ENCODE measurements at regions not wholly inside any gene's neighbourhood (a gene's known extent, or its start where the extent isn't known, plus 50 kb on each side); places are given as distances from the start of the nearest gene placed in this dataset.

GRCh38 chr13:109537584-109537983, 248.8 kb downstream of the IRS2 start:
- Histone ChIP-seq H3K36me3 (ENCODE audit: control insufficient read depth, insufficient read depth, low read length) (no peaks in the 10 kb centered on the region), H3K27ac (ENCODE audit: insufficient read depth, low read length) (no peak overlapping the region), H3K14ac (replicated peaks; ENCODE audit: low read depth, low read length) (no peak overlapping the region), H3K4me3 (ENCODE audit: insufficient read depth, low read depth, low read length) (no peak overlapping the region), H3K9me1 (ENCODE audit: insufficient read depth, low read length) (no peaks in the 10 kb centered on the region), H3K9ac (ENCODE audit: low read depth, low read length) (no peak overlapping the region), H2BK5ac (ENCODE audit: low read depth, low read length, poor library complexity, severe bottlenecking) (no peak overlapping the region), H2AK9ac (replicated peaks; ENCODE audit: low read depth, low read length, poor library complexity) (no peak overlapping the region), H2BK120ac (ENCODE audit: low read depth, low read length) (no peak overlapping the region), H2AK5ac (ENCODE audit: low read depth, low read length) (no peak overlapping the region), H4K91ac (ENCODE audit: insufficient read depth, low read depth, low read length) (no peak overlapping the region), H2BK20ac (ENCODE audit: low read depth, low read length) (no peak overlapping the region), H3K23ac (ENCODE audit: low read depth, low read length) (no peak overlapping the region), H3K79me1 (ENCODE audit: low read depth in 1 of 2, low read length in 2 of 2) (no peaks in the 10 kb centered on the region), H4K20me1 (ENCODE audit: insufficient read depth, low read length) (no peaks in the 10 kb centered on the region), H2AFZ (replicated peaks; ENCODE audit: low read length, poor library complexity) (peak overlapping the region; percentile 26), H3K27me3 (ENCODE audit: control insufficient read depth, insufficient read depth, low read length) (peaks cover 25% of the 10 kb centered on the region), H3K18ac (ENCODE audit: low read depth, low read length) (no peak overlapping the region), H2BK15ac (ENCODE audit: low read depth, low read length) (no peak overlapping the region), H3K9me3 (ENCODE audit: control insufficient read depth, insufficient read depth, low read length) (peaks cover 2% of the 10 kb centered on the region; the same call in 1 of the 2 replicates), H4K5ac (ENCODE audit: low read depth, low read length) (no peak overlapping the region), H3K4me2 (ENCODE audit: low read depth, low read length) (no peak overlapping the region), H3K4me1 (ENCODE audit: control insufficient read depth, insufficient read depth, low read length) (no peaks in the 10 kb centered on the region), H4K8ac (ENCODE audit: low read depth in 2 of 2, low read length in 2 of 2) (no peak overlapping the region), H3K4ac (ENCODE audit: low read depth, low read length) (no peak overlapping the region), H3K56ac (ENCODE audit: extremely low read depth, insufficient read depth, low read length) (no peak overlapping the region)
- POLR2A ChIA-PET (ENCODE audit: unreplicated experiment) = interaction anchor here (0.6 kb wide), 1 partner anchor 856 kb away, joined by 4 read pairs; no protein-coding TSS in a partner anchor
- ATAC-seq (ENCODE audit: low read depth) (no peak), DNase-seq (no peak)
- TF ChIP-seq RAD21 (IDR thresholded peaks at IDR 0.05; ENCODE audit: low read length) (no peak), MAZ (IDR thresholded peaks at IDR 0.05; ENCODE audit: borderline replicate concordance, low read depth, low read length) (no peak), CHD1 (IDR thresholded peaks at IDR 0.05; ENCODE audit: low read depth, low read length) (no peak), NFE2L2 (IDR thresholded peaks at IDR 0.05; ENCODE audit: low read depth, low read length) (no peak), POLR2A (IDR thresholded peaks at IDR 0.05; ENCODE audit: low read depth, low read length) (no peak), RFX5 (IDR thresholded peaks at IDR 0.05; ENCODE audit: low read depth, low read length) (no peak), MXI1 (IDR thresholded peaks at IDR 0.05; ENCODE audit: borderline replicate concordance, low read depth, low read length) (no peak), USF2 (IDR thresholded peaks at IDR 0.05; ENCODE audit: low read depth, low read length) (no peak)
- in situ Hi-C loops (cut with MboI; ENCODE audit: low sequenced_read_pairs) = no loop called here
- dilution Hi-C loops (cut with HindIII; ENCODE audit: low sequenced_read_pairs, unreplicated experiment) = no loop called here
- no TSS peak for BruUV-seq (replicated peaks)
- 60% methylated on average over 1 of the region's 12 CpGs; no CpG with 5 or more reads in 1 of the 2 experiments for WGBS, 2 experiments (ENCODE audit: extremely low coverage in 2 of 2, insufficient read length in 1 of 2)
- CTCF ChIA-PET = interaction anchor here (0.7 kb wide), 1 partner anchor 277 kb away, joined by 6 read pairs; no protein-coding TSS in a partner anchor
- intact Hi-C loops (cut with micrococcal nuclease) = no loop called here

Data from IMR-90 (cell line).